ENCODE measurements at regions not wholly inside any gene's neighbourhood (a gene's known extent, or its start where the extent isn't known, plus 50 kb on each side); places are given as distances from the start of the nearest gene placed in this dataset.
"Not testable (repeated sequence)": the region's sequence is repeated elsewhere in the genome, so short reads cannot be mapped to it uniquely, and the experiment has no call there.

- no peak for DNase-seq (ENCODE audit: low spot score)
Observed at GRCh38 chr5:28400076-28400475, 1361.7 kb upstream of the CDH9 start.

GRCh38 chr5:28399211-28399610 lies 1360.8 kb upstream of the CDH9 start:
- no peak for DNase-seq (ENCODE audit: low spot score)

- no peak for DNase-seq (ENCODE audit: low spot score)
Observed at GRCh38 chr5:28398185-28398584, 1359.8 kb upstream of the CDH9 start.

- DNase-seq (ENCODE audit: low spot score) = no peak
Observed at GRCh38 chr5:28397502-28397941, 1359.1 kb upstream of the CDH9 start.

GRCh38 chr5:28391277-28391676 lies 1352.9 kb upstream of the CDH9 start:
- DNase-seq (ENCODE audit: low spot score) = no peak

- DNase-seq (ENCODE audit: low spot score) = no peak
Observed at GRCh38 chr5:28390341-28390740, 1352.0 kb upstream of the CDH9 start.

- not testable (repeated sequence) for DNase-seq (ENCODE audit: low spot score)
Observed at GRCh38 chr5:28389727-28390126, 1351.3 kb upstream of the CDH9 start.

- no peak for DNase-seq (ENCODE audit: low spot score)
Observed at GRCh38 chr5:28388428-28388827, 1350.0 kb upstream of the CDH9 start.

- no peak for DNase-seq (ENCODE audit: low spot score)
Observed at GRCh38 chr5:28386712-28387111, 1348.3 kb upstream of the CDH9 start.

GRCh38 chr5:28380167-28380566 lies 1341.8 kb upstream of the CDH9 start:
- DNase-seq (ENCODE audit: low spot score) = no peak

- DNase-seq (ENCODE audit: low spot score) = no peak
Observed at GRCh38 chr5:28374492-28374967, 1336.1 kb upstream of the CDH9 start.

- no peak for DNase-seq (ENCODE audit: low spot score)
Observed at GRCh38 chr5:28370896-28371295, 1332.5 kb upstream of the CDH9 start.

- no peak for DNase-seq (ENCODE audit: low spot score)
Observed at GRCh38 chr5:28369418-28369817, 1331.0 kb upstream of the CDH9 start.

- no peak for DNase-seq (ENCODE audit: low spot score)
Observed at GRCh38 chr5:28355831-28356230, 1317.4 kb upstream of the CDH9 start.

- DNase-seq (ENCODE audit: low spot score) = no peak
Observed at GRCh38 chr5:28346696-28347095, 1308.3 kb upstream of the CDH9 start.

- DNase-seq (ENCODE audit: low spot score) = no peak
Observed at GRCh38 chr5:28344836-28345433, 1306.5 kb upstream of the CDH9 start.

GRCh38 chr5:28329176-28329575 lies 1290.8 kb upstream of the CDH9 start:
- no peak for DNase-seq (ENCODE audit: low spot score)

- no peak for DNase-seq (ENCODE audit: low spot score)
Observed at GRCh38 chr5:28328681-28329080, 1290.3 kb upstream of the CDH9 start.

GRCh38 chr5:28324174-28324573 lies 1285.8 kb upstream of the CDH9 start:
- DNase-seq (ENCODE audit: low spot score) = no peak

- no peak for DNase-seq (ENCODE audit: low spot score)
Observed at GRCh38 chr5:28313953-28314352, 1275.6 kb upstream of the CDH9 start.

GRCh38 chr5:28313321-28313951 lies 1275.0 kb upstream of the CDH9 start:
- DNase-seq (ENCODE audit: low spot score) = no peak

- DNase-seq (ENCODE audit: low spot score) = no peak
Observed at GRCh38 chr5:28310696-28311095, 1272.3 kb upstream of the CDH9 start.

- no peak for DNase-seq (ENCODE audit: low spot score)
Observed at GRCh38 chr5:28305891-28306290, 1267.5 kb upstream of the CDH9 start.

- no peak for DNase-seq (ENCODE audit: low spot score)
Observed at GRCh38 chr5:28301712-28302111, 1263.3 kb upstream of the CDH9 start.
